GM19452 (cell line): ENCODE measurements at regions not wholly inside any gene's neighbourhood (a gene's known extent, or its start where the extent isn't known, plus 50 kb on each side); places are given as distances from the start of the nearest gene placed in this dataset.

Source experiments
- ATAC-seq: cut with Tn5 transposase; IDR thresholded peaks from one replicate; pipeline ENCODE4 v1.9.1; 2021; ENCODE audit not compliant: unreplicated experiment

DNA sequence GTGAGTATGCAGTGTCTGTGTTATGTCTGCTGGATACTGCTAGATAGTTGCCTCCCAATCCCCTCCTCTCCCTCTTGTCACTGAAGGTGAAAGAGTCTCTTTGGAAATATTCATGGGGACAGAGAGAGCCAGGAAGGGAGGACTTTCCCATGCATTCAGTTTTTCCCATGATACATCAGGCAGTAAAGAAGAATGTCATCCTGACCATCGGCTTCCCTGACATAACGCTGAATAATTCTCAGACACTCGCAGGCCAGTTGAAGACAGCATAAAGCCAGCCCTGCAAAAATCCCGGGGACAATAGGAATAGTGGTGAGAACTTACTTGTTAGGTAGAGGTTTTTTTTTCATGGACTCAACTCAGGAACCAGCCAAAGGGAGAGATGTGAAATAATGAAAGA is 58.1 kb downstream of the KLF4 start:
- no peak for ATAC-seq

DNA sequence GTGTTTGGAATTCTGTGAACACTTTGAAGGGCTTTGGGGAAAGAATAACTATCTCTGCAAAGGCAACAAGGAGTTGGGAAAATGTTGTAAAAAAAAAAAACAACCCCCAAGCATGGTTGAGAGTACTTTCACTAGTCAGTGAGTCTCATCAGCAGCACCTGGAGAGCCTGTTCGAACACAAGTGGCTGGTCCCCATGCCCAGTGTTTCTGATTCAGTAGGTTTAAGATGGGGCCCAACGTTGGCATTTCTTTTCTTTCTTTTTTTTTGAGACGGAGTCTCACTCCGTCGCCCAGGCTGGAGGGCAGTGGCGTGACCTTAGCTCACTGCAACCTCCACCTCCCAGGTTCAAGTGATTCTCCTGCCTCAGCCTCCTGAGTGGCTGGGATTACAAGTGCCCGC is 59.5 kb downstream of the KLF4 start:
- ATAC-seq = no peak

DNA sequence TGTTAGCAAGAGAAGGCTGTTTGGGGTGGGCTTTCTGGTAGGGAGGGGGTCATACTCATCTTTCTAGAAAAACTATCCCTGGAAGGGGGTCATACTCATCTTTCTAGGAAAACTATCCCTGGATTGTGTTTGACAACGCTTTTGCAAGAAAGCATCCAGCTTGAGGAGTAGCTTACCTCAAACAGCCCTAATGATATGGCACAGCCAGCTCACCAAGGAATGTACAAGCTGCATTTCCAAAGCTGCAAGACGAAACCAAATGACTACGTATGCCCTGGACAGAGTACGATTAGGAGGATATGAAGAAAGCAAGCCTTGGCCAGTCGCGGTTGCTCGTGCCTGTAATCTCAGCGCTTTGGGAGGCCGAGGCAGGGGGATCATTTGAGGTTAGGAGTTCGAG is 63.4 kb downstream of the KLF4 start:
- no peak for ATAC-seq

DNA sequence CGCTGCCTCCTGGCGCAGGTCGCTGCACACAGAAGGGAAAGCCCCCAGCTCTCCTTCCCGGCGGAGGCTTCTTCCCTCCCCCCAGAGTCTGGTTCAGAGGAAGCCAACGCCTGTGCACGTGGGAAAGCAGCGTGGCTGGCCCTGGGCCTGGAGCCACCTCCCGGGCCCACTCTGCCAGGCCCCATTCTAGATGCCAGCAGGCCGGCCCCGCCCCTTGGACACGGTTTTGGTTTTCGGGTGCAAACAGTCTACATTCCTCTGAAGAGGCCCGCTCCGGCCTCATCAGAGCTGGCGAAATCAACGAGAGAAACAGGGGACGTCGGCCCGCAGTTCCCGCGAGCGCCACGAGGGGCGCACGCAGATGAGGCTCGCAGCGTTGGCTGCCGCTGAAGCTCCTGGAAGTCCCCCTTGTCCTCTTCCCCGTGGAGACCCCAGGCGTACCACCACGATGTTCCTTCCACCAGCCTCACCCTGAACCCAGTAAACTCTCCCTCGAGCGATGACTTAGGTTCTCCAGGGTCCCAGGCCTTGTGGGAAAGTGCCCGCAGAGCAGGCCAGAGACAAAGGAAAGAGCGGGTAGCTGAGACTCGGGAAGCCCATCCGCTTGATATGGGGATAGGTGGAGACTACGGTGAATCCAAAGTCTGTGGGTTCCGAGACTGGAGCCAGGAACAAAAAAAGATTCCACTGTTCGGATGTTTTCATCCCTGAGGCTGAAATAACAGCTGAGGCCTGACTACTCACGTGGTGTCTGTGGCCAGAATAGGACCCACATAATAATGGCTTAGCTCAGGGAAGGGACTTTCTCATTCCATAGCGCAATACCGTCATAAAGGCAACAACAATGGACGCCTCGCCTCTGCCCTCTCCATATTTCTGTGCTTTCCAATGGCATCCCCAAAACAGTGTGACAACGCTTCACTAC is 64.2 kb downstream of the KLF4 start:
- ATAC-seq = peak; percentile 90

DNA sequence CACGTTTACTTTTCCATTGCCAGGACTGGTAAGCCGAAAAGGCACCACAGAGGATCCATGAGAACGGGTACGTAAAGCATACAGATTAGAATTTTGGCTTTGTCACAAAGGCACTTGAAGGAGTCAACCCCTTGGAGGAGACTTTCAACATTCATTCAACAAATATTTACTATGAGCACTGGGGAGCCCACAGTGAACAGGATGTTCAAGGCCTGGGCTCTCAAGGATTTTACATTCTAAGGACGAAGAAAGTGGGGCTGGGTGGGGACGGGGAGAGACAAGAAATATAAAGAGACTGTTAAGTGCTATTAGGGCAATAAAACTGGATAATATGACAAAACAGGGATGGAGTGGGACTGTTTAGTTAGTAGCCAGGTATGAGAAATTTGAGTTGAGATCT is 66.0 kb downstream of the KLF4 start:
- ATAC-seq = no peak

DNA sequence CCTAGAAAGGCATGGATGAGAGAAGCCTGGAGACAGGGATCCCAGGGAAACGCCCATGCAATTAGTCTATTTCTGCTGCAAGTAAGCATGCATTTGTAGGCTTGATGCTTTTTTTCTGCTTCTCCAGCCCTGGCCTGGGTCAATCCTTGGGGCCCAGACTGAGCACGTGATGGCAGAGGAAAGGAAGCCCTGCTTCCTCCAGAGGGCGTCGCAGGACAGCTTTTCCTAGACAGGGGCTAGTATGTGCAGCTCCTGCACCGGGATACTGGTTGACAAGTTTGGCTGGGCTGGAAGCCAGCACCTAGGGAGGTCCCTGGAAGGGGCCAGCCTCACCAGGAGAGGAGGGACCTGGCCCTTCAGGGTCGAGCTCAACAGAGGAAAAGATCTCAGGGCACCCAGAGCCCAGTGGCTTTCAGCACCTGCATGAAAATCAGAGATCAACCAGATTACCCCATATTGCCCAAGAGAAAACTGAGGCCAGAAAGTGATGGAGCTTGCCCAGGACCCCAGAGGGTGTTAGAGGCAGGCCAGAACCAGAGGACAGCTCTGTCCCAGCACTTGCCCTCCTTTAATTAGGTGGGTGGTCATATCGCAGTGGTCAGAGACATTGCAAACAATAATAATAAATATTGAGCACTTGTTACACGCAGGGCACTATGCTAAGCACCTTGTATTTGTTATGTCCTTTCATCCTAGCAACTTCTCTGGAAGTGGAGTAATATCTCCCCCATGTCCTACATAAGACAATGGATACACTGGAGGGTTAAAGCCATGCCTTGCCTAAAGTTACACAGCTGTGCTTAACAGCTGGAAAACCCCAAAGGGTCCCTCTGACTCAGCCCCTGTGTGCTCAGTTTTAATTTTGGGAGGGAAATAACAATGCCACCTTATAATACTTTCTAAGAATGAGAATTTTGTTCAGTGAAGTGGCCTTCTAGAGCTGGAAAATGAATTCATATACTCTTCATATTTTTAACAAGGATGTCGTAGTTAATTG is 67.1 kb downstream of the KLF4 start:
- ATAC-seq = no peak

DNA sequence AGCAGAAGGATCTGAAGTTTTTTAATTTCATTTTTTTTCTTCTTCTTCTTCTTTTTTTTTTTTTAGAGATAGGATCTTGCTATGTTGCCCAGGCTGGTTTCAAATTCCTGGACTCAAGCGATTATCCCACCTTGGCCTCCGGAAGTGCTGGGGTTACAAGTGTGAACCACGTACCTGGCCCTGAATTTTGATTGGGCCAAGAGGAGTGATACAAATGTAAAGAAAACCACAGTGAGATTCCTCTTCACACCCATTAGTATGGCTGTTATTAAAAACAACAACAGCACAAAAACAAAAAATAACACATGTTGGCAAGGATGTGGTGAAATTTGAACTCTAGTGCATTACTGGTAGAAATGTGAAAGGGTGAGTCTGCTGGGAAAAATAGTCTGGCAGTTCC is 79.1 kb downstream of the KLF4 start:
- ATAC-seq = no peak

DNA sequence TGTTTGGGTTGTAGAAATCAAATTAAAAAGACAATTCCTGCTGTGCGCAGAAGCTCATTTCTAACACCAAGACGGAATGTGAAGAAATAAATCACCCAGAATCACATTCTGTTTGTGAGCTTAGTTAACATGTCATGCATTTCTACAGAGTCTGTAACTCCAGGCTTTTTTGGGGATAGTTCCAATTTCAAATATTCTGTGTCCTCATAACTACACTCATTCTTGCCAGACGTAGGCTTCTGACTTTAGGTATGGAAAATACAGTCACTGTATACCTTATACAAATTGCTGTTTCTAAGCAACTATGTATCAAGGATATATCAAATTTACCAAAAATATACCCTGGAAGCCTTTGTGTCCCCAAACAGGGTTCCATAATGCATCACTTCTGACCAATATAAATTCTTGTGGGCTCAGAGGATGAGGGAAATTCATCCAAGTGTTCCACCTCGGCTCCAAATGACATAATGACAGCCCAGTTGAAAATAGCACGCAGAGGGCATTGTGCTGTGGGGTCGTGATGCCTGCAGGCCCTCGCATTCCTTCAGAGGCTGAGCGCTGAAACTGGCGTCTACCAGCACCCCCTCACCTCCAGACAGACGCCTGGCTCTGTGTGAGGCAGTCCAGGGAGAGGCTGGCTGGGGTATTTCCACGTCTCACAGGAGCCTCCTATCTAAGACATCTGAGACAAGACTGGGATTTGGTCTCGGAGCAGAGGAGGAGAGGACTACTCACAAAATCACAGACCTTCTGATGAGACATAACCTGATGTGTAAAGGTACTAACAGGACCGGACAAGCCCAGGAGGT is 79.8 kb downstream of the KLF4 start:
- ATAC-seq = no peak

DNA sequence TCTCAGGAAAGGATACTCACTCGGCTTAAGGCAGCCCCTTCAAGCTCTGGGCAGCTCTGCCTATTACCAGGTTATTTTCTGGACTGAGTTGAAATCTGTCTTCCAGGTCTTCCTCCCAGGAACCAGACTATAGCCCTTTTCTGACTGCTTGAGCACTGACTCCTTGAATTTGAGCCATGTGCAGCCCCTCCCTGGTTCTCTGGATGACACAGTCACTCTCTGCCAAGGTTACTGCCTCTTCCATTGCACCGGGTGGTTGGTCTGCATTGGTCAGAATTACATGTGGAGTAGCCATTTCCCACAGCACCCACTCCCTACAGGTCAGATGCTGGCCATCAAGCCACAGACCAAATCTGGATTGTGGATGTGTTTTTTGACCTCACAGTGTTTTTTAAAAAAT is 81.9 kb downstream of the KLF4 start:
- no peak for ATAC-seq

DNA sequence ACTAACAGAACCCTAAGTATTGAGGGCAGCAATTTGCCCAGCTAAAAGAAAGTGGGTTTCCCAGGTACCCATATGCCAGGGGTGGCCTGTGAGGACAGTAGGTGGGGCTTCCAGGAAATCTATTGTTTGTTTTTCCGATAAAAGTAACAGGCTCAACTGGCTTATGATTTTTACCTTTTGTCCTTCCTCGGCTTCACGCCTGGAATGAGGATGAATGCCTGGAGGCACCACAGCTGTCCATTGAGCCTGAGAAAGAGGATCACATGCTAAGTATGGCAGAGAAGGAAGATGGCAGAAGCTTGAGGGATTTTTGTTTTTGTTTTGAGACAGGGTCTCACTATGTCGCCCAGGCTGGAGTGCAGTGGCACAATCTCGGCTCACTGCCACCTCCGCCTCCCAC is 84.1 kb downstream of the KLF4 start:
- no peak for ATAC-seq

DNA sequence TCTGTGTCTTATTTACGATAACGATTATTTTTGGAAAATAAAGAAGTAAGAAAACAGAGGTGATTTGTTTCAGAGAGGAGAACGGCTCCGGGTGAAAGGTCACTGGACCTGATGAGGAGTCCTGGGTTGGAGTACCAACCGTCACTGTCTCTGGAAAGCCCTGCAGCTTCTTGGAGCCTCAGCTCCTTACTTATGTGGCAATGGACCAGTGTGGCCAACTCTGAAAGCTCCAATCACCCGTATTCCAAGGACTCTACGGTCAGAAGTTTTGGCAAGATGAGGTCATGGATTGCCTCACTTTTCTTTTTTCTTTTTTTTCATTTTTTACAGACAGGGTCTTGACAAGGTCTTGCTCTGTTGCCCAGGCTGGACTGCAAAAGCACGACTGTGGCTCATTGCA is 84.8 kb downstream of the KLF4 start:
- ATAC-seq = no peak

DNA sequence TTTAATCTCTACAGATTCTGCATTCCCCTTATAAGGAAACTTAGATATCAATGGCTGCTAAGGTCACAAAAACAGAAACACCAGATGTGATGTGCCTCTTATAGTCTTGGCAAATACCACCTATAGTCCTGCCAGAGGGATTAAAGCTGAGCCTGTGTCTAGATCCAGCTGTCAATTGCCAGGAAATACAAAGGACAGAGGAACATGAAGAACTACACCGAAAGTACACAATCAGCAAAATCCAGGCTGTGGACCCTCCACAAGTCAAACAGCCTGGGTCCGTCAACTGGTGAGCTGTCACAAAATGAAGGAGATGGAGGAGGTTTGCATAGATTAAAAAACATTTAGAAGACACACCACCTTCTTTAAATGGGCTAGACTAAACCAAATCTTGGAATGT is 85.4 kb downstream of the KLF4 start:
- no peak for ATAC-seq

DNA sequence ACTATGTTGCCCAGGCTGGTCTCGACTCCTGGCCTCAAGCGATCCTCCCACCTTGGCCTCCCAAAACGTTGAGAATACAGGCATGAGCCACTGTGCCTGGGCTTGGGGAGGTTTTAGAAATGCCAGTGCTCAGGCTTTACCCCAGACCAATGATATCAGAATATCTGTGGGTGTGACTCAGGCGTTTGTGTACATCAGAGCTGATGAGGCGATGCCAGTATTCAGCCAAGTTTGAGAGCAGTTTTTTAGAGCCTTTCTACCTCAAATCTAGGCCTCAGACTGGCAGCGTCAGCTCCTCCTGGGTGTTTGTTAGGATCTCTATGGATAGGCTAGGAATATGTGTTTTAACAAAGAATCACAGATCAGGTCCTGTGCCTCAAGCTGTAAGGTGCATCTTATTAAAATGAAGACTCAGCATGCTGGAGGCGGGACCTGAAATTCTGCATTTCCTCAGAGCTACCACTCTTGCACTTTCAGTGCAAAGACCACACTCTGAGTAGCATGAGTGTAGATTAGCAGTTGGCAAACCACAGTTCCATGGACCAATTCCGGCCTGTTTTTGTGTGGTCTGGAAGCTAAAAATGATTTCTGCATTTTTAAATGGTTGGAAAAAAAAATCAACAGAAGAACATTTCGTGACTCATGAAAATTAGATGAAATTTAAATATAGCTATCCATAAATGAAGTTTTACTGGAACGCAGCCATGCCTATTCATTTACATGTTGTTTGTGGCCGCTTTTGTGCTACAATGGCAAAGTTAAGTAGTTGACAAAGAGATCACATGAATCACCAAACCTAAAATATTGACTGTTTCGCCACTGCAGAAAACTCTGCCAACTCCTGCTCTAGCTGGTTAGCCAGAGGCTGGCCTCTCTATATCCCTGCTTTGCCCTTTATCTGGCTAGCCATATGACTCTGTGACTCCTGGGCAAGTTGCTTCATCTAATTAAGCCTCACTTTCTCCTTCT is 92.2 kb downstream of the KLF4 start:
- no peak for ATAC-seq

DNA sequence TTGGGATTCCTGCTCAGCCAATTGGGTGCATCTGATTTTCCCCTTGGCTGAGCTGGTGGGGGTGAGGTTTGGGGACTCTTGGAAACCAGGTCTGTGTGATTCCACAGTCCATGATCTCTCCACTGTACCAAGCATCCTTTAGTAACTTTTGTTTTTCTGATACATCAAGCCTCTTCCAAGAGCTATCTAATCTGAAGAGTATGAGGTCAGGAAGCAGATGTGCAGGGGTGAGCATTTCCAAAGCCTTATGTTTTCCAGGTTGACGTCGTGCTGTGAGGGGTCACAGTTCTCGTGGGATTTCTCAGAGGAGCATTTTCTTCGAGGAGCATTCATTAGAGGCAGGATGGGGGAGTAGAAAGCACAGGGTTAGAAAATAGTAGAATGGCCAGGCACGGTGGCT is 95.3 kb downstream of the KLF4 start:
- no peak for ATAC-seq

DNA sequence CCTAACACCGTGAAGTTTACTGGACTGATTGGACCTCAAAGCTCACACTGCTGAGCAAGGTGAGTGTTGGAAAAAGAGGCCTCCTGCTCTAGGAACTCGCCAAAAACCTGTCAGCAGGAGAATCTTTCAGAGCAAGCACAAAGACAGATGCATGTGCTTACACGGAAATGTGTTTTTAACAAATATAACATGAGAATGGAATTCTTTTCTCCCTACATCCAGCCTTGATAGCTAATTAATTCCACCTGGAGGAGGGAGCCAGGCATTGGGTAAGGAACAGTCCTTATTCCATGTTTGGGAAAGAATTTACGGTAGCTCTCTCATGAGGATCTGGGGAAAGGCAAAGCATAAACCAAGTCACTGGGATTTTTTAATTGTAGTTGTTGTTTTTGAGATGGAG is 98.8 kb downstream of the KLF4 start:
- no peak for ATAC-seq

DNA sequence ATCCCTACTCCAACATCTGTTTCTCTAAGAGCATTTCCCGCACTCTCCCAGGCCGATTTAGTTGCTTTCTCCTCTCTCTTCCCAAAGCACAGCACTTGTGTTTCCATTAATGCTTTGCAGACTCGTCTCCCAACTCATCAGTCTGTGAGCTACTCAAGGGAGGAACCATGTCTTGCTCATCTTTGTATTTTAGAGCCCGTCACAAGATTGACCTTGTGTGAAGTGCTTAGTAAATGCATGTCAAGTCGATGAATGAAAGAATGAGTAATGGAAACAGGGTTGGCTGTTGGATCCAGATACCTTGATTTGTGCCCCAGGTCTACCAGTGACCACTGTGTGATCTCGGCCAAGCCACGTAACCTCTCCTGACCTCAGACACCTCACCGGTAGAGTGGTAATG is 99.3 kb downstream of the KLF4 start:
- ATAC-seq = no peak

DNA sequence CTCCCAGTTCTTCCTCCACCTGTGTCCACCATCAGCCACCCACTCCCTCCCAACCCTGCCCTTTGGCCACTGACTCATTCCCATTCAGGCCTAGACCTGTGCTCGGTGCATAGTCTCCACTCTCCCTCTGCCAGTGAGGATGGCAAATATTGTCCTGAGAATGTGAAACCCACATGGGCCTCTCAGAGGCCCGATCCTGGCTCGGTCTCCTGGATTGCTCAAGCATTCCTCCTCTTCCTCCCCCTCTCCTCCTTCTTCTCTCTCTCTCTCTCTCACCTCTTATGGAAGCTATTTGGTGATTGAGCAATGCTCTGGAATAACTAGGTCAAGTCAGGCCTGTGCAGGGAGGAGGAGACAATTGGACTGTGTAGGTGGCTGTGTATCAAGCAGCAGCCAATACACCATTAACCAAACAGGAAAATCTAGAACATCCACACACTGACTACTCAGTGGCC is 99.9 kb downstream of the KLF4 start:
- no peak for ATAC-seq

DNA sequence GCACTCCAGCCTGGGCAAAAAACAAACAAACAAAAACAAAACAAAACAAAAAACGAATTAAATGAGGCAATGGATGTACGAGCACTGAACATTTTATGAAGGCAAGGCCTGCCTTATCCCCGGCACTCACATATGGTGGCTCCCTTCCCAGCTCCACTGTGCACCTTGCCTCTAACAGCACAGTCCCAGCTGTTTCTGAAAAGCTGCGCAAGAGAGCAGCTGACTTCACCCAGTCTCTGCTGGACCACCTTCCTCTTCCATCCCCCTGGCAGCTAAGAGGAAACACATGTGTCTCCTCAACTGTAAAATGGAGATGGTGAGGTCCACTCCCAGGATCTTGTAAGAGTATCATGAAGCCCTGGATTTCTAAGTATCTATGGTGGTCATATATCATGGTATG is 100.7 kb downstream of the KLF4 start:
- no peak for ATAC-seq

DNA sequence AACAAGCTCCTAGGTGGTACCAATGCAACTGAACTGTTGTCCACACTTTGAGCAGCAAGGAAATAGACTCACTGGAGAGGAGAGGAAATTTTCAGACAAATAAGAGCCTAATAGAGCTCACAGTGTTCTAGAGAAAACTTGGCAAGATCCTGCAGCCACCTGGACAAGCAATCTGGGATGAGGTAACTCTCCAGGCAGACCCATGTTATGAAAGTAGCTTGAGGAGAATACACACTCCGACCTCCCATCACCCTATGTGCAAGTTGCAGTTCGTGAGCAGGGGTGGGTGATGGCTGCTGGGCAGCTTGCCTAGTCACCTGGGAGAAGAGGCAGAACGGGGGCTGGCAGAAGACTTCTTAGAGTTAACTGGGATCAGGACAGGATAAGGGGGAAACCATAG is 102.2 kb downstream of the KLF4 start:
- no peak for ATAC-seq

DNA sequence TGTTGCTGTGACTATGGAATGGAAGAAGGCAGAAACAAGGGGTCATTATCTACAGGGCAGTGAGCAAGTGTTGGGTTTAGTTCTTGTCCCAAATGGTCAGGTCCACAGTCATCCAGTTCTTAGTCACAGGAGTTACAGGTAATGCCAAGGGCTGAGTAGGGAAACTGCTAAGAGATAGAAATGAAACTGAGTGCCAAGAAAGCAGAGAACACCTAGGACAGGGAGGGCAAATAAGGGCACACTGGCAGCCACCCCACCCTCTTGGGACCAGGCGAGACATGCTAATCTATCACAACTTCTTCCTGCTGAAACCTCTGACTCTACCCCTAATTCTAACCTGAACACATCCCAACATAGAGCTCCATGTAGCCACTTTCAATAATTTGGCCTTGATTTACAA is 103.2 kb downstream of the KLF4 start:
- ATAC-seq = no peak
